Stimulated activated effector memory CD8-positive, alpha-beta T cell treated with anti-CD3 and anti-CD28 coated beads, Interleukin-12 subunit alpha, Interleukin-12 subunit beta, amount 100 ng/mL, for 72 hours (primary cell): ENCODE measurements at regions not wholly inside any gene's neighbourhood (a gene's known extent, or its start where the extent isn't known, plus 50 kb on each side); places are given as distances from the start of the nearest gene placed in this dataset.

Experiments used
- ATAC-seq: fragments of 150-1000 bp; cut with Tn5 transposase; 2 replicates; pipeline ENCODE4 v1.10.0; 2021
- DNase-seq, 2 donors: peaks; one replicate each; pipeline ENCODE4 v3.0.0; 2021 to 2022; ENCODE audit warnings: low spot score in 2 of 2
- H3K27ac Mint-ChIP-seq: one replicate; pipeline ENCODE4 v1.8.0; 2022; ENCODE audit warnings: mild to moderate bottlenecking, mixed read lengths
- H3K36me3 Mint-ChIP-seq: one replicate; pipeline ENCODE4 v1.8.0; 2022; ENCODE audit warnings: mild to moderate bottlenecking, mixed read lengths
- H3K4me1 Mint-ChIP-seq: one replicate; pipeline ENCODE4 v1.8.0; 2022; ENCODE audit warnings: mixed read lengths
- H3K4me3 Mint-ChIP-seq: one replicate; pipeline ENCODE4 v1.8.0; 2022; ENCODE audit warnings: mild to moderate bottlenecking, mixed read lengths
- H3K9me3 Mint-ChIP-seq: one replicate; pipeline ENCODE4 v1.8.0; 2022; ENCODE audit warnings: mixed read lengths

DNA sequence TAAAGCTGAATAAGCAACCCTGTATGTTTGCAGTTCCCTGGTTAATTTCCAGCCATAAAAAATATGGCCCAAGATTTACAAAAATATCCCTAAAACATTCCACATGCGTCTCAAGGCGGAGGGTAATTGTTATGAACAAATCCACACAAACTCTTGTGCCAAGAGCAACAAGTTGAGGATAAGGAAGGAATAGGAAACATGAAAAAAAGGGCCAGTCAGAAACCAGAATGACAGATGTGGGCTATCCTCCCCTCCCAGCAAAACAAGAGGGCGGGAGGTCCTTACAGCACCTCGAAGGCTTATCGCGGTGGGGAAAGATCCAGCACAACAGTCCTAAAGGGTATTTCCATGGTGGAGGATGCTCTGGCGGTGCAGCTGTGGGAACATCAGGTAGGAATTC lies 155.6 kb upstream of the HES1 start:
- H3K4me1 Mint-ChIP-seq, result no peaks in the 10 kb centered on the region
- H3K27ac Mint-ChIP-seq, result no peak overlapping the region
- no peaks in the 10 kb centered on the region for H3K36me3 Mint-ChIP-seq
- ATAC-seq (no peak), DNase-seq (no peak)
- no peak overlapping the region for H3K4me3 Mint-ChIP-seq
- no peaks in the 10 kb centered on the region for H3K9me3 Mint-ChIP-seq

DNA sequence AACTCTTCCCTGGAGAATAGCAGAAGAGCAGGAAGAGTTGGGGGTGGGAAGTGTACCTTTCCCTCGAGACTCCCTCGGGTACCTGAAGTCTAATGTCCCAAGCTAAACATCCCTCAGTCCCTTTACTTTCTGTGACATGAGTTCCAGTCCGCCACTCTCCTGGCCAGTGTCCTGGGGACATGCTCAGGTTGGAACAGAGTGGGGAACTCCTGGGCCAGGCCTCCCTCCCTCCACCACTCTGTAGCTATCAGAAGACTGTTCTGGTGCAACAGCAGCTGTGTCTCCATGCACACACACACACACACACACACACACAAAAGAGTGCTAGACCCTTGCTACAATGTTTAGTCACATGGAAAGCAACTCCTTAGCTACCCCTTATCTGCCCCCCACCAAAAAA lies 155.0 kb upstream of the HES1 start:
- ATAC-seq (peak; percentile 49), DNase-seq (no peak)
- Mint-ChIP-seq H3K9me3 (no peaks in the 10 kb centered on the region), H3K4me3 (no peak overlapping the region), H3K4me1 (no peaks in the 10 kb centered on the region), H3K36me3 (no peaks in the 10 kb centered on the region), H3K27ac (no peak overlapping the region)

DNA sequence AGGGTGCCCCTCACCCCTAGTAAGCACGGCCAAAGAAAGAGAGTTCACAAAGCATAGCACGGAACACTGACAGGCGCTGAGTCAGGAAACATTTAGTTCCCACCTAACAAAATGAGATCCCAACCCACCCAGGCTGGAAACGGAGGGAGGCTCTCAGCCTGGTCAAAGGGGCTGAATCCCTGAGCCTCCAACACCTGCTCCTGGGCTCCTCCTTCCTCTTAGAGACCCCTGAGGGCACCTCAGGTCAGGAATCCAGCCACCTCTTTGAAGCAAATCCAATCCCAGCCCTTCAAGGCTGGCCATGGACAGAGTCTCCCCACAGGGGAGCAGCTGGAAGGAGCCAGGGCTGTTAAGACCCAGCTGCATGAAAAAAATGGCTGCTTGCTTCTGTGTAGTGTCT lies 154.4 kb upstream of the HES1 start:
- DNase-seq (no peak), ATAC-seq (no peak)
- H3K9me3 Mint-ChIP-seq, result no peaks in the 10 kb centered on the region
- H3K27ac Mint-ChIP-seq, result no peak overlapping the region
- H3K4me1 Mint-ChIP-seq, result no peaks in the 10 kb centered on the region
- H3K36me3 Mint-ChIP-seq, result no peaks in the 10 kb centered on the region
- no peak overlapping the region for H3K4me3 Mint-ChIP-seq

DNA sequence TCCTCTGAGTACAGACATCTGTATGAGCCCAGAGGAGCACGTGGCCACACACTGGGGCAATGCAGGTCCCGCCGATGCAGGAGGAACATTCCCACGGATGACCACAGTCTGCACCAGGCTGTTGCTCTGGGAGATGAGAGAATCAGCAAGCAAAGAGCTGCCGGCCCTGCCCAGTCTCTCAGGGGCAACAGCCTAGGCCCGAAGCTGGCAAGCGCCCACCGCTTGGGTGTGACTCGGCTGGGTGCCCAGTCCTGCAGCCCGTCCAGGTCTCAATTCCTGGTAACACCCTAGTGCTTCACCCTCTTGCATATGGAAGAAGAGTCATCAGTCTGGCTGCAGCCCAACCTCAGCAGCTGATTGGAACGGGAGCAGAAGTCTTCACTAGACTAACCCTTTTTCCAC lies 153.7 kb upstream of the HES1 start:
- Mint-ChIP-seq H3K4me3 (no peak overlapping the region), H3K4me1 (no peaks in the 10 kb centered on the region), H3K27ac (no peak overlapping the region), H3K36me3 (no peaks in the 10 kb centered on the region), H3K9me3 (no peaks in the 10 kb centered on the region)
- no peak for ATAC-seq
- no peak for DNase-seq

DNA sequence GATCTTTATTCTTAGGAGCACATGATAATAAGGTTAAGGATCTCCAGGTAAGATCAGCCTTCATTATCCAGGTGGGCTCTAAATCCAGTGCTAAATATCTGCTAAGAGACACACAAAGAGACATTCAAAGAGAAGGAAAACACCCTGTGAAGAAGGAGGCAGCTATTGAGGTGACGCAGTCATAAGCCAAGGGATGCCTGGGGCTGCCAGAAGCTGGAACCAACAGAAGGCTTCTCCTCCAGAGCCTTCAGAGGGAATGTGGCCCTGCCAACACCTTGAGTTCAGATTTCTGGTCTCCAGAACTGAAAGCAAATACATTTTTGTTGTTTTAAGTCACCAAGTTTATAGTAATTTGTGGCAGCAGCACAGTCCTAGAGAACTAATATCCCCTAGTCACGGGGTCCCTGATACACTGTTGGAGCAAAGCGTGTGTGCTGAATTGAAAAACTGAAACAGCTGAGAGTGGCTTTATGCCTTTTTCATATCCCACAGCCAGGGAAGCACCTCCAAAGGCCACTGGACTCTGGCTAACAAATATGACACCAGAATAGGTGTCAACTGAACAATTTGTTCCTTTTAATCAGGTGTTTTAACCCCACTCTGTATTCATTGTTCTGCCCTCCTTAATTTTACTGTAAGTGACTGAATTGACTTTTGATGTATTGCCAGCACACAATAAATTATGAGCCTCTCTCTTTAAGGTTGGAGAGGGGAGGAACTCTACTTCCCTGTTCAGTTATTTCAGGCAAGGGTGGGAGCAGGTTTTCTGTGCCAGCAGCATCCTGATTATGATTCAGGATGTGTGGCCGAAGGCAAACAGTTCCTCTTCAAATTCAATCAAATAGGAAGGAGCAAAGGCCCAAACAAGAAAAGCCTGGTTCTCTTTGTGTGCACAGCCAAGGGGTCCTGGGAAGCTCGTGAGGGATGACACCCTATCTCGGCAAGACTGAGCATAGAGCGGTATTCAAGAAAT lies 151.8 kb upstream of the HES1 start:
- ATAC-seq, result no peak
- no peaks in the 10 kb centered on the region for H3K36me3 Mint-ChIP-seq
- DNase-seq, result no peak
- H3K27ac Mint-ChIP-seq, result no peak overlapping the region
- H3K9me3 Mint-ChIP-seq, result no peaks in the 10 kb centered on the region
- H3K4me1 Mint-ChIP-seq, result no peaks in the 10 kb centered on the region
- H3K4me3 Mint-ChIP-seq, result no peak overlapping the region

DNA sequence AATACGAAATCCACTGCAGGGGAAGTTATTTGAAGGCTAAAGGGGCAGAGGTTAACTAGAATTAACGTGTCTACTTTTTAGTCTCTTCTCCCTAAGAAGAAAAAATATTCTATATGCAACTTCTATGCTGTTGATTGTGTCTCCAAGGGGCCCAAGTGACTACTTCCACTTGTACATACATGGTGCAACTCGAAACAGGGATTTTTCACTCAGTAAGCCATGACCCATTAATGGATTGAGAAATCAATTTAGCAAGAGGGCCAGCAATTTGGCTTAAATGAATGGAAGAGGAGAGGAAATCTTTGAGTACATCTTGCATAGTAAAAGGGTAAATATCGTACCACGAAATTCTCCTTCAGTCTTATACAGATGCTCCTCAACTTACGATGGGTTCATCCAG lies 151.1 kb upstream of the HES1 start:
- ATAC-seq (no peak), DNase-seq (no peak)
- no peaks in the 10 kb centered on the region for H3K36me3 Mint-ChIP-seq
- H3K4me3 Mint-ChIP-seq, result no peak overlapping the region
- no peak overlapping the region for H3K27ac Mint-ChIP-seq
- H3K9me3 Mint-ChIP-seq, result no peaks in the 10 kb centered on the region
- no peaks in the 10 kb centered on the region for H3K4me1 Mint-ChIP-seq

DNA sequence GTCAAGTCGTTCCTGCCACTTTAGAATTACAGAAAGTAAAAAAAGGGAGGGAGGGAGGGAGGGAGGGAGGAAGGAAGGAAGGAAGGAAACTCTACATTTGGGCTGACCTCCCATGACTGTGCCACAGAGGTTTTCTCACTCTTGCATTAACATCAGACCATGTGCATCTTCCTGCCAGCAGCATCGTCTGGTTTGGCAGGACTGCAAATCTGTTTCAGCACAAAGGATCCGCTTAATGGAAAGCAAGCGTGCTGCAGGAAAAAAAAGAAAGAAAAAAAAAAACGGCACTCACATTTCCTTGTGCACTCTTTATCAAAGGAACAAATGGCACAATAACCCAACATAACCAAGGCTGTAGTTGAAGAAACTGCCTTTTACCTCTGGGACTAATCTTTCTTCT lies 148.8 kb upstream of the HES1 start:
- no peaks in the 10 kb centered on the region for H3K9me3 Mint-ChIP-seq
- H3K27ac Mint-ChIP-seq, result no peak overlapping the region
- H3K4me3 Mint-ChIP-seq, result no peak overlapping the region
- ATAC-seq (no peak), DNase-seq (no peak)
- no peaks in the 10 kb centered on the region for H3K4me1 Mint-ChIP-seq
- H3K36me3 Mint-ChIP-seq, result no peaks in the 10 kb centered on the region

DNA sequence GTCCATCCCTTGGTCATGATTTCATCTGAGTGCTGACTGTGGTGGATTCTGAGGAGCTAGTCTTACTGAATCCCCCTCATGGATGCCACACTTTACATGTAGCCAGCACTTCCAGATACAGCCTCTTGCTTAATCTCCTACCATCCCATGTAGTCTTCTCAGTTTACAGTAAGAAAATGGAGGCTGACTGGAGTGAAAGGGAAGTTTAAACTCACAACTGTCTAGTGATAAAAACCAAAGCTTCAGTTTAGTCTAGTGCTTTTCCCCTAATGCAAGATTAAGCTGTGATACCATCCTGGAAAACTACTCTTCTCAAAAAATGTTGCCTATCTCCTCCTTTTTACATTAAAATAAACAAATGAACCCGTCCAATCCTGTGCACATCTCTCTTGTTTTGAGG lies 146.8 kb upstream of the HES1 start:
- ATAC-seq (no peak), DNase-seq (no peak)
- Mint-ChIP-seq H3K36me3 (no peaks in the 10 kb centered on the region), H3K9me3 (no peaks in the 10 kb centered on the region), H3K4me3 (no peak overlapping the region), H3K4me1 (no peaks in the 10 kb centered on the region), H3K27ac (no peak overlapping the region)

DNA sequence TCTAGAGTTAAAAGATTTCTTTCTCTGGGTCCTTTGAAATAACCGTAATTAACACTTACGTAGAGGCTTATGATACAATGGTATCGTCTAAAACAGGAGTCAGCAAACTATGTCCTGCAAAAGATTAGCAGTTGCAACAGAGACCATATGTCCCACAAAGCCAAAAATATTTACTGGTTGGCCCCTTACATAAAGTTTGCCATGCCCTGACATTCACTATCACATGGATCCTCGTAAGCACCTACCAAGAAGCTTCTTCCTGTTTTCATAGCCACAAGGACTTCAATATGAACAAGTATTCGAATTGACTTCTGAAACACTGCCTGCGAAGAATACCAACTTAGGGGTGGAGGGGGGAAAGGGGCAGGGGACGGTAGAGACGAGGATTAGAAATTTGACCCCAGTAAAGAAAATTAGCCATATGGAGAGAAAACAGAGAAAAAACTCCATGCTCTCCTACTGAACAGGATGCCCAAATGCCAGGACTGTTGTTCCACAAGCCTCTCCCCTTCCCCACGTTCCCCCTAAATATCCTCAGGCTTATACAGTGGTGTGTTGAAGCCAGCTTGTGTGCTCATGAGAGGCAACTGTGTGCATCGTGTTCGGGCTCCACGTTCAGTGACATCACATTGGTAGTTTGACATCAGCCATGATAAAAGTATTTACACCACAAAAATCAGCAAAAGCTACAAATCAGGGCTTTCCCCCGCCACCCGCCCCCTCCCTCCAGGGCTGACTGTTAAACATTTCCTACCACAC lies 144.1 kb upstream of the HES1 start:
- DNase-seq (no peak), ATAC-seq (no peak)
- Mint-ChIP-seq H3K36me3 (no peaks in the 10 kb centered on the region), H3K4me3 (no peak overlapping the region), H3K9me3 (no peaks in the 10 kb centered on the region), H3K27ac (no peak overlapping the region), H3K4me1 (no peaks in the 10 kb centered on the region)

DNA sequence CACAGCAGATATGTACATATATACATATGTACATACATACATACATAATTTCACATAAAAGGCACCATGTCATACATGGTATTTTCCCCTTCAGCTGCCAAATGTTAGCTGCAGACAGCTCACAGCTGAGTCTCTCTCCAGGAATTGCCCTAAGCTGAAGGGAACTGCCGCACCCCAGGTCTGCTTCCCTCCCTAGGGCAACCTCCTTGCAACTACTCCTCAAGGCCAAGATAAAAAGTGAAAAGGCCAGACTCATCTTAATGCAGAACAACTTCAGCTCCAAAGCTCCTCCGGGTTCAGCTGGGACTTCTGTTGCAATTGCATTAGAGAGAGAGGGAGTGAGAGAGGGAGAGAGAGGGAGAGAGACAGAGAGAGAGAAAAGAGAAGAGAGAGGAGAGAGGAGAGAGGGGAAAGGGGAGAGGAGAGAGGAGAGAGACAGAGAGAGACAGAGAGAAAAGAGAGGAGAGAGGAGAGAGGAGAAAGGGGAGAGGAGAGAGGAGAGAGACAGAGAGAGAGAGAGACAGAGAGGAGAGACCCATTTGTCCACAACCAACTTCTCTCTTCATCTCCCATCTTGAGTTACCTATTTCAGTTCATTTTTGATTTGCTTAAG lies 143.4 kb upstream of the HES1 start:
- no peaks in the 10 kb centered on the region for H3K9me3 Mint-ChIP-seq
- no peak overlapping the region for H3K4me3 Mint-ChIP-seq
- no peak overlapping the region for H3K27ac Mint-ChIP-seq
- no peak for ATAC-seq
- no peaks in the 10 kb centered on the region for H3K4me1 Mint-ChIP-seq
- H3K36me3 Mint-ChIP-seq, result no peaks in the 10 kb centered on the region
- no peak for DNase-seq

DNA sequence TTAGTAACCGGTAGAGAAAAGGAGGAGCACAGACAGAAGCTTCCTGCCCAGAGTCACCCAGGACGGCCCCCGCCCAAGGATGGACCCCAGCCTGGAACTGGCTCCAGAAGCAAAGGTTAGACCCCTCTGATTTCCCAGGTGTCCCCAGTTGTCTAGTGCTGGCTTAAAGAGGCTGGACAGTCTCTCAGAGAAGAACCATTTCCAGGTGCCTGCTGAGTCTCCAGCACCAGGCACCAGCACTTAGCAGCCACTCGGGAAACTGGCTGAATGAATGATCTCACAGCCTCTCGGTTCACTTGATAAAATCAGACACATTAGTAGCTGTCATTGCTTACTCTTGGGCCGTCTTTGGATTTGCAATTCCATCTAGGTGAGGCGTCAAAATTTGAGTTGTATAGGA lies 139.7 kb upstream of the HES1 start:
- no peak for DNase-seq

DNA sequence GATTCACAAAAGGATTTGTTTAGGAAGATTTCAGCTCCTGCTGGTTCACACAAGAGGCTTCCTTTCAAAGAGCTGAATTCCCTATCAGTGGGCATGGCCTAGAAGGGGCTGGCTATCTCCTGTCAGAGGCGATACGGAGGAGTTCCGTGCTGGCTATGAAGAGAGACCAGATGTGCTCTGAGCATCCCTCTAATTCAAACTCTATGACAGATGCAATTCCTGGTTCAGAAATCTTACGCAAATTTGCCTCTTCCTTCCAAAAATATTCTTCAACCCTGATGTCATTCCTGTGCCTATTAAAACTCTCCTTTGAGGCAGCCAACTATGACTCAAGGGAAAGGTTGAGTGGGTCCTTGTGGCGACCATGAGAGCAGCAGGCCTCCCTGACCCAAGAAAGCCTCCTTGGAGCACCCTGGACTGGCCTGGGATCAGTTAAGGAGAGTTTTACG lies 139.3 kb upstream of the HES1 start:
- DNase-seq (no peak), ATAC-seq (no peak)
- no peaks in the 10 kb centered on the region for H3K9me3 Mint-ChIP-seq
- no peaks in the 10 kb centered on the region for H3K36me3 Mint-ChIP-seq
- H3K27ac Mint-ChIP-seq, result no peak overlapping the region
- no peak overlapping the region for H3K4me3 Mint-ChIP-seq
- no peaks in the 10 kb centered on the region for H3K4me1 Mint-ChIP-seq

More for the DNA sequence above, 139.7 kb upstream of the HES1 start:
- no peak for ATAC-seq
- H3K9me3 Mint-ChIP-seq, result no peaks in the 10 kb centered on the region
- no peak overlapping the region for H3K27ac Mint-ChIP-seq
- no peaks in the 10 kb centered on the region for H3K36me3 Mint-ChIP-seq
- H3K4me1 Mint-ChIP-seq, result no peaks in the 10 kb centered on the region
- H3K4me3 Mint-ChIP-seq, result no peak overlapping the region

DNA sequence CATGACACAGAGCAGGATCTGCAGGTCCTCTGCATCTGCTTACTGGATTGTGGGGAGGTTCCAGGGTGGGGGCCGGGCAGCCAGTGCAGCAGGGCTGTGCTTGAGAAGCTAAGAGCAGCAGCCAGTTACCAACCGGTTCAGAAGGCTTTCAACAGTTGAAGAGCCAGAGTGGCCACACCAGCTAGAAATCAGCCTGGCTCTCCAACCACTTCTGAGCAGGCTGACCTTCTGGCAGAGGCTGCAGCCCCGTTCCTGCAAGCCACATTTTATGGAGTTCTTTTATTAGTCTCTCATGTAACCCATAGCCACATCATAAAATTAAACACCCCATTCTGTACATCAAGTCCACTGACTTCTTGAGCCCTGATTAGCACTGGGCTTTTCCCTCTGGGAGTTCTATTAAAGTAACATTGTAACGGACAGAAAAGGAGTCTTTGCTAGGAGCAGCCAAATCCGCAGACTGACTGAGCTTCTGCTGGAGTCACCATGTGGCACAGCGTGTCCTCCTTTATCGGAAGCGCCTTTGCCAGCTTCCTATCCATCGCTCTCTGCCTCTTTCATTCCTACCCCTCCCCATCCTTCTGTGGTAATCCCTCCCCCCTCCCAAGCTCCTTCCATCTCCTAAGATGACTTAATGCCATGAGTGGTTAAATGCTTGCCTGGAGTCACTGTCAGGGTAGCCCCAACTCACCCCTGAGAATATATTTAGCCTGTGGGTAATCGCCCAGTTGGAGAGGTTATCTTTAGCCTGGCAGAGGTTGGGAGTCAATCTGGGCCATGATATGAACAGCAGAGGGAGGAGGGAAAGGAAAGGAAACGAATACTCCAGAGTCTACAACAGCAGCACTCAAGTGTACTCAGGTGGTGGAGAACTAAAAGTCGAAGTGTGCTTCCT lies 138.5 kb upstream of the HES1 start:
- no peak overlapping the region for H3K27ac Mint-ChIP-seq
- DNase-seq, result no peak
- ATAC-seq, result no peak
- H3K36me3 Mint-ChIP-seq, result no peaks in the 10 kb centered on the region
- no peak overlapping the region for H3K4me3 Mint-ChIP-seq
- no peaks in the 10 kb centered on the region for H3K9me3 Mint-ChIP-seq
- H3K4me1 Mint-ChIP-seq, result no peaks in the 10 kb centered on the region

DNA sequence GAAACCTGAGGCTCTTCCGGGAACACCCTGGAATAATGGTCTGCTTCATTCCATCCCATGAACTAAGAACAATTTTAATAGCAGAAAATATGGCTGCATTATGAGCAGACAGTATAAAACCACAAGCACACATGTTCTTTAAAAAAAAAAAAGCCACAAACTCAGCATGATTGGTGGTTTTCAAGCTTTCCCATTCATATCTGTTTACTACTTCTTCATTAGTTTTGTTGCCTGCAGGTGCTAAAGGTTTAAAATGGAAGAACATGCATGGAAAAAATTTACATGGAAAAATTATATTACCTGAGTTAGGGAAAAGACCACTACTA lies 137.9 kb upstream of the HES1 start:
- DNase-seq, result no peak
- H3K9me3 Mint-ChIP-seq, result no peaks in the 10 kb centered on the region
- ATAC-seq, result no peak
- no peaks in the 10 kb centered on the region for H3K4me1 Mint-ChIP-seq
- no peak overlapping the region for H3K27ac Mint-ChIP-seq
- no peaks in the 10 kb centered on the region for H3K36me3 Mint-ChIP-seq
- H3K4me3 Mint-ChIP-seq, result no peak overlapping the region

DNA sequence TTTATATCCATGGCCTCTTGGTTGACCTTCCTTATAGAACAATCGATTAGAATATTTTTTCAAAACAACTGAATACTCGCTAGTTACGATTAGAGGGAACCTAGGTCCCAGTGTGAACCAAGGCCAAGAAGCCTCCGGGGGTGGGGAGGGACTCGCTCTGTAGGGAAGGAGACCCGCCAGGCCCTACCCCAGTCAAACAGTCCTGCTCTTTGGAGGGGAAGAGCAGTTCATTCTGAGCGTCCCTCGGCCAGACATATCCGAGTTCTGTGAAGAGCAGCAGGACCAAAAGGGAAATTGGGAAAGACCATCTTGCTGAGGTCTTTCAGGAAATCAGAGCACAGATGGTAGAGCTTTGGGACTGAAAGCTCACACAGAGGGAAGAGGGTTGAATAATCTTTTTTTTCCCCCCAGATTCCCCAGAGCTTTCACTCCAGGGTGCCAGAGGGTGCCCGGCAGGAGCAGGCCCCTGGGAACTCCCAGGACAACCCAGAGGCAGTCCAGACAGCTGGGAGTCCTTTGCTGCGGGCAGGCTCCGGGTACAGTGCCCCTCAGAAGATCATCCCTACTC lies 137.2 kb upstream of the HES1 start:
- no peak for ATAC-seq
- Mint-ChIP-seq H3K4me3 (no peak overlapping the region), H3K4me1 (peaks cover 6% of the 10 kb centered on the region), H3K36me3 (no peaks in the 10 kb centered on the region), H3K9me3 (no peaks in the 10 kb centered on the region), H3K27ac (no peak overlapping the region)
- DNase-seq, result no peak
